ENCODE measurements at regions not wholly inside any gene's neighbourhood (a gene's known extent, or its start where the extent isn't known, plus 50 kb on each side); places are given as distances from the start of the nearest gene placed in this dataset.

GRCh38 chr14:42047421-42048055 is 440.9 kb downstream of the LRFN5 start:
- H3K4me3 ChIP-seq (ENCODE audit: low read depth, low read length): no peak overlapping the region
- DNase-seq (ENCODE audit: low read depth): peak; percentile 9
- no peak for TF ChIP-seq CTCF (conservative IDR thresholded peaks at IDR 0.05; ENCODE audit: low read depth, low read length)

- no peak for DNase-seq (ENCODE audit: low read depth)
- TF ChIP-seq CTCF (conservative IDR thresholded peaks at IDR 0.05; ENCODE audit: low read depth, low read length): no peak
- no peak overlapping the region for H3K4me3 ChIP-seq (ENCODE audit: low read depth, low read length)
These were observed 438.7 kb downstream of the LRFN5 start for GRCh38 chr14:42045383-42045782.

- no peak overlapping the region for H3K4me3 ChIP-seq (ENCODE audit: low read depth, low read length)
- TF ChIP-seq CTCF (conservative IDR thresholded peaks at IDR 0.05; ENCODE audit: low read depth, low read length): no peak
- no peak for DNase-seq (ENCODE audit: low read depth)
These were observed 421.9 kb downstream of the LRFN5 start for GRCh38 chr14:42028607-42029006.

- H3K4me3 ChIP-seq (ENCODE audit: low read depth, low read length): no peak overlapping the region
- no peak for TF ChIP-seq CTCF (conservative IDR thresholded peaks at IDR 0.05; ENCODE audit: low read depth, low read length)
- DNase-seq (ENCODE audit: low read depth): no peak
These were observed 420.6 kb downstream of the LRFN5 start for GRCh38 chr14:42027271-42027670.

GRCh38 chr14:42023452-42023851 is 416.8 kb downstream of the LRFN5 start:
- peak; percentile 1 for DNase-seq (ENCODE audit: low read depth)
- no peak for TF ChIP-seq CTCF (conservative IDR thresholded peaks at IDR 0.05; ENCODE audit: low read depth, low read length)
- H3K4me3 ChIP-seq (ENCODE audit: low read depth, low read length): no peak overlapping the region

GRCh38 chr14:42014301-42014700 is 407.6 kb downstream of the LRFN5 start:
- TF ChIP-seq CTCF (conservative IDR thresholded peaks at IDR 0.05; ENCODE audit: low read depth, low read length): no peak
- DNase-seq (ENCODE audit: low read depth): no peak

GRCh38 chr14:42013559-42013958 is 406.9 kb downstream of the LRFN5 start:
- TF ChIP-seq CTCF (conservative IDR thresholded peaks at IDR 0.05; ENCODE audit: low read depth, low read length): no peak
- no peak for DNase-seq (ENCODE audit: low read depth)
- no peak overlapping the region for H3K4me3 ChIP-seq (ENCODE audit: low read depth, low read length)

More at GRCh38 chr14:42014301-42014700, 407.6 kb downstream of the LRFN5 start:
- H3K4me3 ChIP-seq (ENCODE audit: low read depth, low read length): no peak overlapping the region

Data from choroid plexus epithelial cell (primary cell).